NT2/D1 (cell line): ENCODE measurements at regions not wholly inside any gene's neighbourhood (a gene's known extent, or its start where the extent isn't known, plus 50 kb on each side); places are given as distances from the start of the nearest gene placed in this dataset.

Experiments used
- DNase-seq: peaks from one replicate; pipeline ENCODE4 v3.0.0-alpha.2; 2011; ENCODE audit warnings: low read depth, low spot score
- H3K27me3 ChIP-seq: 2 replicates; pipeline ENCODE4 v1.6.0; 2011; ENCODE audit warnings: mild to moderate bottlenecking; ENCODE audit not compliant: insufficient read length, insufficient read depth
- H3K36me3 ChIP-seq: 2 replicates; pipeline ENCODE4 v1.6.1; 2011; ENCODE audit warnings: mild to moderate bottlenecking, low read length, mixed read lengths; ENCODE audit not compliant: insufficient read depth, insufficient read length
- H3K4me1 ChIP-seq: 2 replicates; pipeline ENCODE4 v1.5.1; 2011; ENCODE audit not compliant: insufficient read depth, insufficient read length
- H3K4me3 ChIP-seq: 2 replicates; pipeline ENCODE4 v1.5.1; 2011; ENCODE audit warnings: low read depth; ENCODE audit not compliant: insufficient read length
- H3K9ac ChIP-seq: 2 replicates; pipeline ENCODE4 v1.6.0; 2011; ENCODE audit warnings: low read depth; ENCODE audit not compliant: insufficient read length
- H3K9me3 ChIP-seq: 2 replicates; pipeline ENCODE4 v1.5.1; 2011; ENCODE audit warnings: mild to moderate bottlenecking, low read length; ENCODE audit not compliant: insufficient read depth
- SUZ12 ChIP-seq: IDR thresholded peaks from 2 replicates; pipeline ENCODE4 v1.6.1; 2011; ENCODE audit not compliant: insufficient read length, insufficient read depth; ENCODE audit errors: extremely low read depth
- YY1 ChIP-seq: IDR thresholded peaks from 2 replicates; pipeline ENCODE4 v1.6.1; 2011; ENCODE audit not compliant: insufficient read length, insufficient read depth
- ZNF274 ChIP-seq: IDR thresholded peaks from 2 replicates; pipeline ENCODE4 v1.6.1; 2011; ENCODE audit warnings: mild to moderate bottlenecking, low read depth, low read length

DNA sequence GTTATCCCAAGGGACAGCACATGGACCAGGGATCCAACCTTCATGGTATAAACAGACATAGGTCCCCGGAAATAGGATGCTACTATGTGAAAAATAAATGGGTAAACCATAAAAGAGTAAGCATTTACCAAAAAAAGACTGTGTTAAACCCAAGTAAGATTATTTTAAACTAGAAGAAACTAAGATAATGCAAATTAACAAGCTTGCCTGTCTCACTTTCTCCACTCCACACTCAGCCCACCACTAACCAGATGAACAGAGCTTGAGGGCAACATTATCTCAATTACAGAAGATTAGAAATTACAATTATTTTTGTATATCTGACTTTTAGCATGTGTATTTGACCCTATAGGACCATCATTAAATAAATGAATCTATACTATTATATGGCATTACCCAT, 117.2 kb upstream of the CAV2 start:
- no peak overlapping the region for H3K9ac ChIP-seq
- H3K36me3 ChIP-seq, result no peaks in the 10 kb centered on the region
- TF ChIP-seq SUZ12 (no peak), ZNF274 (no peak), YY1 (no peak)
- no peak overlapping the region for H3K4me3 ChIP-seq
- DNase-seq, result no peak
- H3K9me3 ChIP-seq, result no peaks in the 10 kb centered on the region
- H3K4me1 ChIP-seq, result no peaks in the 10 kb centered on the region
- no peaks in the 10 kb centered on the region for H3K27me3 ChIP-seq

DNA sequence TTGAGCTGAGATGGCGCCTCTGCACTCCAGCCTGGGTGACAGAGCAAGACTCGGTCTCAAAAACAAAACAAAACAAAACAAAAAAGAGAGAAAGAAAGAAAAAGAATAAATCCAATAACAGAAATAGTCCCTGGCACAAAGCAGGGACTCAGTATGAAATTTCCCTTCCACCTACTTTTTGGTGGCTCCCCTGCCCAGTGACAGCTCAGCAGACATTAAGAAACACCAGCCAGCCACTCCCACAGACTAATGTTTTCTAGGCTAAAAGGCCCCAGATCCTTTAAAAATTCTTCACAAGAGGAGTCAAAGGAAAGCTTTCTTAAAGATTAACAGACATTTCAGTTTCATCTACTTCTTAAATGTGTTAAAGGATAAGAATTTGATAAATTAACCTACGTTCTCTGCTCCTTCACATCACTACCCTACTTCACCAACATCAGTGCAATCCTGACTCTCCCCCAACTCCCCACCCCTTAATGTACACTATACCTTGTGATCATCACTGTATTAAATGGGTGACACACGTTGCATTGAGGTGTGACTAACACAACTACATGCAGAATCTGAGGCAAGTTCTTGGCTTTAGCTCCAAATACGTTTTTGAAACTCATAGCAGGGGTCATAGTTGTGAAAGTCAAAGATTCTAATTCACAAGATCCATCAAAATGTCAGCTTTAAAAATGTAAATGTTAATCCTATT, 114.5 kb upstream of the CAV2 start:
- Histone ChIP-seq H3K4me1 (no peaks in the 10 kb centered on the region), H3K9me3 (no peaks in the 10 kb centered on the region), H3K4me3 (no peak overlapping the region), H3K9ac (no peak overlapping the region), H3K27me3 (no peaks in the 10 kb centered on the region), H3K36me3 (no peaks in the 10 kb centered on the region)
- no peak for TF ChIP-seq YY1
- TF ChIP-seq ZNF274, result no peak
- TF ChIP-seq SUZ12, result no peak
- no peak for DNase-seq

DNA sequence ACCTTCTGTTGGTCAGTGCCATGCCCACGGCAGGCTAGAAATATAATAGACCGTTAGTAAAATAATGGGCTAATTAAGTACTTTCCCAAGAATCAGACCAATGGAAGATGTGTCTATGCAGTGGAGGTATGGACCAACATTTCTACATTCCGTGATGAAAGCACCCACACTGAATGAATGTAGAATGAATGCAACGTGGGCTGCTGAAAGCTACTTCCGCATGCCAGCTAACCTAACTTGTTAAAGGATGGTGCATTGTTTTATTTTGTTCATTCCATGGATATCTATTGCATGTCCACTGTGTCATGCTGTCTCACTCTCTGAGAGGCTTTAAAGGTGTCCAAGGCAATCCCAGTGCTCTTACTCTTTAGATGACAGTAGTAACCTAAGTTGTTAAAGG, 112.9 kb upstream of the CAV2 start:
- Histone ChIP-seq H3K4me1 (no peaks in the 10 kb centered on the region), H3K36me3 (no peaks in the 10 kb centered on the region), H3K9ac (no peak overlapping the region), H3K9me3 (no peaks in the 10 kb centered on the region), H3K4me3 (no peak overlapping the region), H3K27me3 (no peaks in the 10 kb centered on the region)
- no peak for DNase-seq
- TF ChIP-seq SUZ12, result no peak
- no peak for TF ChIP-seq ZNF274
- TF ChIP-seq YY1, result no peak

DNA sequence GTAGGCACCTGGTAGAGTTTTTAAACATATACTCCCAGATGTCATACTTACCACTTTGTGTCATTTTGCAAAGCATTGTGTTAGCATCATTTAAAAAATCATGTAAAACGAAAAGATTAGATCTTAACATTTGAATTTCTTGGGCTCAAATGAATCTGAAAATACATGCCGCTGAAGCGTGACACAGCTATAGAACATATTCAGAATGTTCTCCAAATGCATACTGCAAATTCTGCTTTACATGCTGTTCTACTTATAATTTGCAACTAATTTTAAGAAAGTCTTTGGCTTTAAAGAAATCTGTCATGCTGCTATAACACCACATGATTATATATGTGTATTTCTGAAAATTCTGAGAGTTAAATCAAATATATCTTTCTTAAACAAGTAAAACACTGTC, 109.2 kb upstream of the CAV2 start:
- Histone ChIP-seq H3K9ac (no peak overlapping the region), H3K4me3 (no peak overlapping the region), H3K36me3 (no peaks in the 10 kb centered on the region), H3K4me1 (no peaks in the 10 kb centered on the region), H3K27me3 (no peaks in the 10 kb centered on the region), H3K9me3 (no peaks in the 10 kb centered on the region)
- DNase-seq, result no peak
- TF ChIP-seq YY1, result no peak
- TF ChIP-seq ZNF274, result no peak
- TF ChIP-seq SUZ12, result no peak

DNA sequence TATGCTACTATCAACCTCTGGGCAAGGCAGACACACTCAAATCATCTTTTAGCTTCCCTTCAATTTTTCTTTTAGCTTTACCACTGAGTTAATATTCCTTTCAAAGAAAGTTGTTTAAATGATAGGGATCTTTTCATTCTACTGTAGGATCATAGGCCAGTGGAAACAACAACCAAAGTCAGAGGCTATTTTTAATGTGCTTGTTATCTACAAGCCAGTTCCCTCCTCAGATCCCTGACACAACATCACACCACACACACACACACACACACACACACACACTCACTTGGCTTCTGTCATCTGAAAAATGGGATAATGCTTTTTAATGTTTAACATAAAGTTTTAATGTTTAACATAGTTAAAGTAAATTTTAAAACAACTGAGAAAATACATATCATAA, 106.7 kb upstream of the CAV2 start:
- no peak overlapping the region for H3K9ac ChIP-seq
- no peaks in the 10 kb centered on the region for H3K4me1 ChIP-seq
- no peak for DNase-seq
- no peaks in the 10 kb centered on the region for H3K27me3 ChIP-seq
- no peaks in the 10 kb centered on the region for H3K36me3 ChIP-seq
- H3K4me3 ChIP-seq, result no peak overlapping the region
- no peak for TF ChIP-seq YY1
- no peak for TF ChIP-seq ZNF274
- no peak for TF ChIP-seq SUZ12
- no peaks in the 10 kb centered on the region for H3K9me3 ChIP-seq

DNA sequence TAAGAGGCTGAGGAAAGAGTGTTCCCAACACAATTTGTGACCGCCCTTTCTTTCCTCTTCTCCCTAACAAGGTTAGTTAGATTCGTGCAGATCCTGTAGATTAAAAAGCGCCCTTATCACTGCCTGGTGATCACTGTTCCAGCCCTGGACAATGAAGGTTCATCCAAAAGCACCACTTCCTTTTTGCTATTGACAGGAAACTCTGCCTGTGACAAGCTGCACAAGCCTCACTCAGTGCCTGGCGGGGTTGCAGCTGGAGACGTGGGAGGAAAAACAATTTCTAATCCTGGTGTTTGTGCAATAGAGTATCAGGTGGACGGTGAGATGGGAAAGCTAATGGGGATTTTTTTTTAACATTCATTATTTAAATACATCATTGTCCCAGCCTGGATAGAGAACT, 105.9 kb upstream of the CAV2 start:
- TF ChIP-seq YY1 (no peak), SUZ12 (no peak), ZNF274 (no peak)
- H3K9ac ChIP-seq, result no peak overlapping the region
- DNase-seq, result no peak

DNA sequence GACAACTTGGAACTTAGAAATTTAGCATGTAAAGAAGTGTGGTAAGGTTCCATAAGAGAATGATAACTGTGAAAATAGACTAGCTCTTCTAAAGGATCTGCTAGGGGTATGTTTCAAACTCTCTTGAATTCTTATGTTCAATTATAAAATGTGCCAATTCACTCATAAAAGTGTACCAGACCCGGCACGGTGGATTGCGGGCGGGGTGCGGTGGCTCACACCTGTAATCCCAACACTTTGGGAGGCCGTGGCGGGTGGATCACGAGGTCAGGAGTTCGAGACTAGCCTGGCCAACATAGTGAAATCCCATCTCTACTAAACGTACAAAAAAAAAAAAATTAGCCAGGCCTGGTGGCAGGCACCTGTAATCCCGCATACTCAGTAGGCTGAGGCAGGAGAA, 105.4 kb upstream of the CAV2 start:
- Histone ChIP-seq H3K27me3 (no peaks in the 10 kb centered on the region), H3K9ac (no peak overlapping the region)

More for the DNA sequence above, 105.9 kb upstream of the CAV2 start:
- Histone ChIP-seq H3K4me3 (no peak overlapping the region), H3K36me3 (no peaks in the 10 kb centered on the region), H3K4me1 (no peaks in the 10 kb centered on the region), H3K9me3 (no peaks in the 10 kb centered on the region), H3K27me3 (no peaks in the 10 kb centered on the region)

More for the DNA sequence above, 105.4 kb upstream of the CAV2 start:
- DNase-seq, result no peak
- H3K4me1 ChIP-seq, result no peaks in the 10 kb centered on the region
- H3K36me3 ChIP-seq, result no peaks in the 10 kb centered on the region
- H3K4me3 ChIP-seq, result no peak overlapping the region
- no peak for TF ChIP-seq SUZ12
- TF ChIP-seq YY1, result no peak
- no peak for TF ChIP-seq ZNF274
- H3K9me3 ChIP-seq, result no peaks in the 10 kb centered on the region
